A549 (cell line): ENCODE measurements at regions not wholly inside any gene's neighbourhood (a gene's known extent, or its start where the extent isn't known, plus 50 kb on each side); places are given as distances from the start of the nearest gene placed in this dataset.

Experiments
- ATAC-seq, 2 experiments: fragments of 200-7000 bp in 1 of 2; fragments of >200 bp in 1 of 2; cut with Nextera tagmentation in 1 of 2; cut with Tn5 transposase in 1 of 2; 3 replicates each; pipeline versions ENCODE4 v1.8.0 to v1.9.1; 2018 to 2020; ENCODE audit warnings: mild to moderate bottlenecking in 1 of 2, moderate library complexity in 1 of 2
- CTCF ChIA-PET: fragments of 300-600 bp; sonication (Branson Sonifier 250); formaldehyde crosslinking; extraction: SDS; loops from one replicate; lab custom pipeline; 2021; ENCODE audit warnings: antibody characterized with exemption, inconsistent platforms; lab: Yijun Ruan, JAX
- POLR2A ChIA-PET: fragments of 350-600 bp; formaldehyde crosslinking; extraction: SDS; loops from one replicate; lab custom pipeline; 2021; ENCODE audit warnings: antibody characterized with exemption, inconsistent platforms; lab: Yijun Ruan, JAX
- DNase-seq, 2 experiments: peaks; one replicate each; pipeline versions ENCODE4 v3.0.0 to v3.0.0-alpha.2; 2011 to 2016; ENCODE audit warnings: low read depth in 1 of 2, low spot score in 1 of 2
- FAIRE-seq: peaks from 2 replicates; lab custom pipeline; 2011; peaks lifted over from hg19 to GRCh38; lab: Jason Lieb, UNC
- H3K27ac ChIP-seq, 2 experiments: fragments of >200 bp; sonication (Bioruptor Twin); formaldehyde crosslinking; 3 replicates each; pipeline ENCODE4 v1.5.1; 2016 to 2017
- H3K4me1 ChIP-seq: fragments of >200 bp; sonication (Bioruptor Twin); formaldehyde crosslinking; 3 replicates; pipeline ENCODE4 v1.6.1; 2016
- H3K4me2 ChIP-seq: fragments of >200 bp; sonication (Bioruptor Twin); formaldehyde crosslinking; 3 replicates; pipeline ENCODE4 v1.6.1; 2016
- H3K4me3 ChIP-seq: fragments of >200 bp; sonication (Bioruptor Twin); formaldehyde crosslinking; 3 replicates; pipeline ENCODE4 v1.5.1; 2016
- H3K9me3 ChIP-seq: fragments of >200 bp; sonication (Bioruptor Twin); formaldehyde crosslinking; 3 replicates; pipeline ENCODE4 v1.6.1; 2016
- CBX8 ChIP-seq: fragments of 200-600 bp; sonication (generic); IDR thresholded peaks from 2 replicates; pipeline ENCODE4 v1.6.1; 2016
- EHF ChIP-seq: fragments of 250-450 bp; sonication (Bioruptor Pico); IDR thresholded peaks from 2 replicates; pipeline ENCODE4 v1.5.0; 2020; ENCODE audit warnings: mild to moderate bottlenecking
- EHMT2 ChIP-seq: fragments of 200-600 bp; sonication (generic); IDR thresholded peaks from 2 replicates; pipeline ENCODE4 v1.6.1; 2016; ENCODE audit warnings: antibody characterized with exemption, low read depth, mild to moderate bottlenecking, moderate library complexity
- ESRRA ChIP-seq: fragments of 150-350 bp; IDR thresholded peaks from 2 replicates; pipeline ENCODE4 v1.6.1; 2014; ENCODE audit warnings: mild to moderate bottlenecking, low read length, borderline replicate concordance
- FOSB ChIP-seq: fragments of 250-450 bp; sonication (Bioruptor Pico); IDR thresholded peaks from 2 replicates; pipeline ENCODE4 v1.5.0; 2020; ENCODE audit warnings: mild to moderate bottlenecking, moderate library complexity
- FOSL2 ChIP-seq, 2 experiments: fragments of 450-650 bp in 1 of 2; fragments of >200 bp in 1 of 2; sonication (Bioruptor Twin) in 1 of 2; formaldehyde crosslinking; IDR thresholded peaks; 2 replicates each; pipeline versions ENCODE4 v1.5.0 to v1.6.1; 2016 to 2020; ENCODE audit warnings: mild to moderate bottlenecking in 1 of 2, moderate library complexity in 1 of 2
- FOXS1 ChIP-seq: fragments of 250-450 bp; sonication (Bioruptor Pico); IDR thresholded peaks from 2 replicates; pipeline ENCODE4 v1.5.0; 2020; ENCODE audit warnings: mild to moderate bottlenecking, moderate library complexity
- HES2 ChIP-seq: fragments of >200 bp; sonication (Bioruptor Twin); formaldehyde crosslinking; IDR thresholded peaks from 2 replicates; pipeline ENCODE4 v1.6.1; 2016
- HOXA7 ChIP-seq: fragments of 250-450 bp; sonication (Bioruptor Pico); IDR thresholded peaks from 2 replicates; pipeline ENCODE4 v1.5.0; 2020; ENCODE audit warnings: mild to moderate bottlenecking, moderate library complexity
- HOXB13 ChIP-seq: fragments of 250-450 bp; sonication (Bioruptor Pico); IDR thresholded peaks from 2 replicates; pipeline ENCODE4 v1.5.0; 2020; ENCODE audit warnings: low read depth, mild to moderate bottlenecking, moderate library complexity
- JUN ChIP-seq, 2 experiments: fragments of >200 bp; sonication (Bioruptor Twin); formaldehyde crosslinking; IDR thresholded peaks; 2 replicates in 1 of 2; 3 replicates in 1 of 2; pipeline ENCODE4 v1.6.1; 2016 to 2017
- JUNB ChIP-seq: fragments of >200 bp; sonication (Bioruptor Twin); formaldehyde crosslinking; IDR thresholded peaks from 2 replicates; pipeline ENCODE4 v1.6.1; 2016
- KDM1A ChIP-seq: fragments of 200-600 bp; sonication (generic); IDR thresholded peaks from 2 replicates; pipeline ENCODE4 v1.6.1; 2016; ENCODE audit warnings: low read depth, mild to moderate bottlenecking
- MAFK ChIP-seq: fragments of 450-650 bp; IDR thresholded peaks from 2 replicates; pipeline ENCODE4 v1.6.1; 2014; ENCODE audit not compliant: partially characterized antibody
- NPAS2 ChIP-seq: fragments of 250-450 bp; sonication (Bioruptor Pico); IDR thresholded peaks from 2 replicates; pipeline ENCODE4 v1.8.0; 2022; ENCODE audit warnings: mild to moderate bottlenecking, moderate library complexity, borderline replicate concordance
- NR3C1 ChIP-seq: fragments of >200 bp; sonication (Bioruptor Twin); formaldehyde crosslinking; IDR thresholded peaks from 3 replicates; pipeline ENCODE4 v1.6.1; 2017
- POLR2AphosphoS2 ChIP-seq: conservative IDR thresholded peaks from 2 replicates; pipeline ENCODE4 v1.6.1; 2012; ENCODE audit warnings: low read length, improper control_type of control experiment, inconsistent platforms
- RFX5 ChIP-seq: fragments of 450-650 bp; IDR thresholded peaks from 2 replicates; pipeline ENCODE4 v1.7.1; 2014; ENCODE audit warnings: antibody characterized with exemption, mild to moderate bottlenecking, moderate library complexity
- RNF2 ChIP-seq: fragments of 200-600 bp; sonication (generic); IDR thresholded peaks from 2 replicates; pipeline ENCODE4 v1.6.1; 2016; ENCODE audit warnings: low read depth, mild to moderate bottlenecking, antibody characterized with exemption, moderate library complexity, borderline replicate concordance
- SMC3 ChIP-seq: fragments of >200 bp; sonication (Bioruptor Twin); formaldehyde crosslinking; IDR thresholded peaks from 3 replicates; pipeline ENCODE4 v1.6.1; 2018; ENCODE audit warnings: inconsistent platforms
- TFCP2L1 ChIP-seq: fragments of 250-450 bp; sonication (Bioruptor Pico); IDR thresholded peaks from 2 replicates; pipeline ENCODE4 v1.5.0; 2021; ENCODE audit warnings: mild to moderate bottlenecking
- TP53 ChIP-seq: fragments of 250-450 bp; sonication (Bioruptor Pico); IDR thresholded peaks from 2 replicates; pipeline ENCODE4 v1.5.0; 2021; ENCODE audit warnings: mild to moderate bottlenecking, moderate library complexity
- ZSCAN20 ChIP-seq: fragments of 250-450 bp; sonication (Bioruptor Pico); IDR thresholded peaks from 2 replicates; pipeline ENCODE4 v1.8.0; 2022; ENCODE audit warnings: mild to moderate bottlenecking, moderate library complexity
- WGBS: methylation state at CpG from one replicate; pipeline ENCODE4 v1.1.6; 2017; ENCODE audit errors: missing lambda C conversion rate; 5-methylcytosine and 5-hydroxymethylcytosine counted together
- TF ChIP-seq, protein P1 (sequence below): fragments of >200 bp; sonication (Bioruptor Twin); formaldehyde crosslinking; IDR thresholded peaks from 3 replicates; pipeline ENCODE4 v1.6.1; 2016
- TF ChIP-seq, protein P2 (sequence below): IDR thresholded peaks from 2 replicates; pipeline ENCODE4 v1.6.1; 2012; ENCODE audit warnings: low read depth, borderline replicate concordance
- TF ChIP-seq, protein P3 (sequence below): fragments of 250-450 bp; sonication (Bioruptor Pico); IDR thresholded peaks from 2 replicates; pipeline ENCODE4 v1.5.0; 2020; ENCODE audit warnings: low read depth, mild to moderate bottlenecking, moderate library complexity

- H3K9me3 ChIP-seq: no peaks in the 10 kb centered on the region
- FAIRE-seq (no peak), ATAC-seq (no peak)
- WGBS: 62% methylated on average over 10 of the region's 11 CpGs
- no peak overlapping the region for H3K4me3 ChIP-seq
- no peak overlapping the region for H3K27ac ChIP-seq
- POLR2A ChIA-PET: no interaction called here
- TF ChIP-seq MAFK: no peak
- TF ChIP-seq, protein P1, sequence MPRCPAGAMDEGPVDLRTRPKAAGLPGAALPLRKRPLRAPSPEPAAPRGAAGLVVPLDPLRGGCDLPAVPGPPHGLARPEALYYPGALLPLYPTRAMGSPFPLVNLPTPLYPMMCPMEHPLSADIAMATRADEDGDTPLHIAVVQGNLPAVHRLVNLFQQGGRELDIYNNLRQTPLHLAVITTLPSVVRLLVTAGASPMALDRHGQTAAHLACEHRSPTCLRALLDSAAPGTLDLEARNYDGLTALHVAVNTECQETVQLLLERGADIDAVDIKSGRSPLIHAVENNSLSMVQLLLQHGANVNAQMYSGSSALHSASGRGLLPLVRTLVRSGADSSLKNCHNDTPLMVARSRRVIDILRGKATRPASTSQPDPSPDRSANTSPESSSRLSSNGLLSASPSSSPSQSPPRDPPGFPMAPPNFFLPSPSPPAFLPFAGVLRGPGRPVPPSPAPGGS: no peak
- TF ChIP-seq TP53: no peak
- TF ChIP-seq TFCP2L1 (CRISPR knock-in tag): no peak
- no peak for TF ChIP-seq CBX8
- TF ChIP-seq, all 56 proteins: peak for 0
- Histone ChIP-seq H3K4me2 (no peak overlapping the region), H3K4me1 (no peaks in the 10 kb centered on the region)
- DNase-seq: no peak
- CTCF ChIA-PET: no interaction called here
Measured at GRCh38 chr5:166379517-166379916, 1911.9 kb upstream of the WWC1 start.

GRCh38 chr5:166382031-166382430 lies 1909.4 kb upstream of the WWC1 start:
- 8% methylated on average over 3 of the region's 4 CpGs for WGBS
- FAIRE-seq (no peak), DNase-seq (no peak), ATAC-seq (no peak)
- Histone ChIP-seq H3K4me1 (no peaks in the 10 kb centered on the region), H3K27ac (no peak overlapping the region), H3K4me3 (no peak overlapping the region), H3K9me3 (no peaks in the 10 kb centered on the region), H3K4me2 (no peak overlapping the region)
- TF ChIP-seq EHMT2 (no peak), HOXB13 (CRISPR knock-in tag) (no peak), MAFK (no peak), SMC3 (no peak), JUN (IDR thresholded peaks at IDR 0.05) (no peak), NPAS2 (no peak), RNF2 (no peak), HOXA7 (CRISPR knock-in tag) (no peak)
- ChIA-PET CTCF (no interaction called here), POLR2A (no interaction called here)

GRCh38 chr5:166398131-166398530 lies 1893.3 kb upstream of the WWC1 start:
- no peaks in the 10 kb centered on the region for H3K9me3 ChIP-seq
- no peak overlapping the region for H3K4me3 ChIP-seq
- TF ChIP-seq NPAS2: no peak
- no peak for TF ChIP-seq NR3C1
- TF ChIP-seq EHF (CRISPR knock-in tag): no peak
- no peak for TF ChIP-seq POLR2AphosphoS2
- no peak for TF ChIP-seq MAFK
- H3K4me1 ChIP-seq: no peaks in the 10 kb centered on the region
- 33% methylated on average over 3 of the region's 3 CpGs for WGBS
- ChIA-PET CTCF (no interaction called here), POLR2A (no interaction called here)
- DNase-seq (no peak), ATAC-seq (no peak), FAIRE-seq (no peak)
- H3K4me2 ChIP-seq: no peak overlapping the region
- H3K27ac ChIP-seq: no peak overlapping the region

DNA sequence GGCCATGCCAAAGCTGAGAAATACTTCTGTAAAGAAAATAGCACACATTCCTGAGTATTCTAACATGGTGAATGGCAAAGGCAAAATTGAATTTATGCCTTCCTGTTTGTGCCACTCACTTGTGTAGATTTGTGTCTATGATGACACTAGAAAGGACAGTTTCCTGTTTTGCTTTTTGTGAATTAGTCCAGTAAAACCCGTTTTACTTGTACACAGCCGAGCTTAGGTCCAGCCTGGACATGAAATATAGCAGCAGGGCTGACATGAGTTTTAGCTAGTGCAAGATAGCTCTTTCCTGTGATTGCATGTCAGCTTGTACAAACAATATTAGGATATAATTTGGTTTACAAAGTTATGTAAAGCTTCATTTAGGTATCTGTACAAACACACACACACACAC lies 1891.7 kb upstream of the WWC1 start:
- POLR2A ChIA-PET: no interaction called here

DNA sequence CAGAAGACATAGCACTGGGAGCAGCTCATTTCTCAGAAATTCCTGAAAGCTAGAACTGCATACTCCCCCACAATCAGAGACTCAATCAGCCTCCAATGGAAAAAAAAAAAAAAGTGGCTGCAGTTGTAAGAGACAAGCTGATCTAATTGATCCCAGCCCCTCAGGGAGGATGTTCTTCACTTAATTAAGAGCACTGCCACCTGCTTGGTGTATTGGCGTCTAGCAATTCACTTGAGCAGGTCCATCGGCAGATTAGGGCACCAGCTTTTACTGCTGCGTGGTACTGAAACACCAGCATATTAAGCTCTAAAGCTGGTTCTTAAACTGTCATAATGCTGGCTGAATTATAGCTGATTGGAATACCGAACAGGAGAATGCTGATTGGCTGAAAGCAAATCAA lies 1890.1 kb upstream of the WWC1 start:
- no peaks in the 10 kb centered on the region for H3K9me3 ChIP-seq
- DNase-seq (no peak), ATAC-seq (no peak), FAIRE-seq (no peak)
- H3K27ac ChIP-seq: no peak overlapping the region
- 35% methylated on average over 4 of the region's 4 CpGs for WGBS
- H3K4me2 ChIP-seq: no peak overlapping the region
- H3K4me1 ChIP-seq: no peaks in the 10 kb centered on the region
- TF ChIP-seq ESRRA: no peak
- TF ChIP-seq ZSCAN20 (CRISPR knock-in tag): no peak
- TF ChIP-seq POLR2AphosphoS2: no peak
- TF ChIP-seq, protein P2, sequence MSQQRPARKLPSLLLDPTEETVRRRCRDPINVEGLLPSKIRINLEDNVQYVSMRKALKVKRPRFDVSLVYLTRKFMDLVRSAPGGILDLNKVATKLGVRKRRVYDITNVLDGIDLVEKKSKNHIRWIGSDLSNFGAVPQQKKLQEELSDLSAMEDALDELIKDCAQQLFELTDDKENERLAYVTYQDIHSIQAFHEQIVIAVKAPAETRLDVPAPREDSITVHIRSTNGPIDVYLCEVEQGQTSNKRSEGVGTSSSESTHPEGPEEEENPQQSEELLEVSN: no peak
- no peak for TF ChIP-seq JUN (IDR thresholded peaks at IDR 0.05)
- TF ChIP-seq HES2: no peak
- no peak for TF ChIP-seq NPAS2
- TF ChIP-seq, protein P3, sequence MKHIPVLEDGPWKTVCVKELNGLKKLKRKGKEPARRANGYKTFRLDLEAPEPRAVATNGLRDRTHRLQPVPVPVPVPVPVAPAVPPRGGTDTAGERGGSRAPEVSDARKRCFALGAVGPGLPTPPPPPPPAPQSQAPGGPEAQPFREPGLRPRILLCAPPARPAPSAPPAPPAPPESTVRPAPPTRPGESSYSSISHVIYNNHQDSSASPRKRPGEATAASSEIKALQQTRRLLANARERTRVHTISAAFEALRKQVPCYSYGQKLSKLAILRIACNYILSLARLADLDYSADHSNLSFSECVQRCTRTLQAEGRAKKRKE (CRISPR knock-in tag): no peak
- TF ChIP-seq JUNB: no peak
- TF ChIP-seq FOSL2 (IDR thresholded peaks at IDR 0.05): no peak
- TF ChIP-seq FOSL2 (CRISPR knock-in tag; IDR thresholded peaks at IDR 0.05): no peak
- no peak for TF ChIP-seq KDM1A
- TF ChIP-seq FOXS1 (CRISPR knock-in tag): no peak
- no peak for TF ChIP-seq RFX5
- TF ChIP-seq HOXB13 (CRISPR knock-in tag): no peak
- TF ChIP-seq FOSB (CRISPR knock-in tag): no peak
- ChIA-PET CTCF (interaction anchor here (0.7 kb wide), 1 partner anchor 696 kb away, joined by 3 read pairs; no protein-coding TSS in a partner anchor), POLR2A (no interaction called here)
- H3K4me3 ChIP-seq: no peak overlapping the region

More for the DNA sequence above, 1891.7 kb upstream of the WWC1 start:
- Histone ChIP-seq H3K27ac (no peak overlapping the region), H3K4me3 (no peak overlapping the region), H3K4me1 (no peaks in the 10 kb centered on the region), H3K4me2 (no peak overlapping the region), H3K9me3 (no peaks in the 10 kb centered on the region)
- no peak for DNase-seq
- TF ChIP-seq POLR2AphosphoS2: no peak
- no peak for TF ChIP-seq ZSCAN20 (CRISPR knock-in tag)
- FAIRE-seq: no peak
- WGBS: 7% methylated on average over 2 of the region's 2 CpGs
- CTCF ChIA-PET: no interaction called here
- ATAC-seq: no peak
